ENCODE measurements at regions not wholly inside any gene's neighbourhood (a gene's known extent, or its start where the extent isn't known, plus 50 kb on each side); places are given as distances from the start of the nearest gene placed in this dataset.

DNA sequence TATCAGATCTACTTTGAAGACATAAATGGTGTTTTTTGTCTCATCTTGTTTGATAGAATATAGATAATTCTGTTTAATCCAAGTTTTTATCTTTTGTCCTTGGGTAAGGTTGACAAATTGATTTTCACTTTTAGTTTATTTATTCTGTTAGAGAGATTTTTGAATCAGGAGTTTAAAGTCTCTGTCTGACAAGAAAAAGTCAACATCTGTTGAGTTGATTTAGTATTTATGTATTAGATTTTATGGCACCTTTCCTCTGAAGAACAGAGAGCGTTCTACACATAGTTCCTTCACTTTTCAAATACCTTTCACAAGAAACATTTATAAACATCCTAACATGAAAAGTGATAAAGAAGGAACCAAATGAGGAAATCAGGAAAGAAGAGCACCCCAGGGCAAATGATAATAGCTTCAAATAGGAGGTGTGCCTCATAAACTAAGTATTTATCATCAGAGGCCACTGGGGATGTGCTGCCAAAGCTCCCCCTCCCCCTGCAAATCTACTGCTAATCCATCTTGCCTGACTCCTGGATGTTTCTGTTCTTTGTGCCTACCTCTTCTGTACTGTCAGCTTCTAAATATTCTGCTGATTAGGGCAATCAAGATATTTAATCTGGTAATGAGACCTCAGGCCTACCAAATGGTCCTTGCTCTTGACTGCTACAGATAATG is 457.7 kb upstream of the CHD1 start:
- no peaks in the 10 kb centered on the region for H3K4me1 Mint-ChIP-seq (ENCODE audit: low read depth)
- intact Hi-C loops (cut with micrococcal nuclease) = no loop called here
- H3K27me3 Mint-ChIP-seq = no peaks in the 10 kb centered on the region
- TF ChIP-seq CTCF (IDR thresholded peaks at IDR 0.05) = no peak
- no peak overlapping the region for H3K4me3 Mint-ChIP-seq
- no peaks in the 10 kb centered on the region for H3K36me3 Mint-ChIP-seq (ENCODE audit: low read depth)
- ChIA-PET CTCF (no interaction called here), POLR2A (no interaction called here)
- H3K9me3 Mint-ChIP-seq = peaks cover 9% of the 10 kb centered on the region
- no peak for ATAC-seq
- DNase-seq = no peak
- no peak overlapping the region for H3K27ac Mint-ChIP-seq

- POLR2A ChIA-PET = no interaction called here
- intact Hi-C loops (cut with micrococcal nuclease) = no loop called here
- H3K27me3 Mint-ChIP-seq = no peaks in the 10 kb centered on the region
- no peak for DNase-seq
- no peak for ATAC-seq
- H3K27ac Mint-ChIP-seq = no peak overlapping the region
- no peaks in the 10 kb centered on the region for H3K36me3 Mint-ChIP-seq (ENCODE audit: low read depth)
- no peak for TF ChIP-seq CTCF (IDR thresholded peaks at IDR 0.05)
- H3K4me1 Mint-ChIP-seq (ENCODE audit: low read depth) = no peaks in the 10 kb centered on the region
- CTCF ChIA-PET = no interaction called here
- H3K4me3 Mint-ChIP-seq = no peak overlapping the region
- peaks cover 9% of the 10 kb centered on the region for H3K9me3 Mint-ChIP-seq
These were observed 450.4 kb upstream of the CHD1 start for GRCh38 chr5:99379187-99379586.

- intact Hi-C loops (cut with micrococcal nuclease) = no loop called here
- H3K4me1 Mint-ChIP-seq (ENCODE audit: low read depth) = no peaks in the 10 kb centered on the region
- DNase-seq (no peak), ATAC-seq (no peak)
- H3K36me3 Mint-ChIP-seq (ENCODE audit: low read depth) = no peaks in the 10 kb centered on the region
- no peak overlapping the region for H3K27ac Mint-ChIP-seq
- no peak for TF ChIP-seq CTCF (IDR thresholded peaks at IDR 0.05)
- ChIA-PET CTCF (no interaction called here), POLR2A (no interaction called here)
- H3K9me3 Mint-ChIP-seq = peaks cover 5% of the 10 kb centered on the region
- H3K27me3 Mint-ChIP-seq = no peaks in the 10 kb centered on the region
- H3K4me3 Mint-ChIP-seq = no peak overlapping the region
These were observed 449.6 kb upstream of the CHD1 start for GRCh38 chr5:99378443-99378842.

DNA sequence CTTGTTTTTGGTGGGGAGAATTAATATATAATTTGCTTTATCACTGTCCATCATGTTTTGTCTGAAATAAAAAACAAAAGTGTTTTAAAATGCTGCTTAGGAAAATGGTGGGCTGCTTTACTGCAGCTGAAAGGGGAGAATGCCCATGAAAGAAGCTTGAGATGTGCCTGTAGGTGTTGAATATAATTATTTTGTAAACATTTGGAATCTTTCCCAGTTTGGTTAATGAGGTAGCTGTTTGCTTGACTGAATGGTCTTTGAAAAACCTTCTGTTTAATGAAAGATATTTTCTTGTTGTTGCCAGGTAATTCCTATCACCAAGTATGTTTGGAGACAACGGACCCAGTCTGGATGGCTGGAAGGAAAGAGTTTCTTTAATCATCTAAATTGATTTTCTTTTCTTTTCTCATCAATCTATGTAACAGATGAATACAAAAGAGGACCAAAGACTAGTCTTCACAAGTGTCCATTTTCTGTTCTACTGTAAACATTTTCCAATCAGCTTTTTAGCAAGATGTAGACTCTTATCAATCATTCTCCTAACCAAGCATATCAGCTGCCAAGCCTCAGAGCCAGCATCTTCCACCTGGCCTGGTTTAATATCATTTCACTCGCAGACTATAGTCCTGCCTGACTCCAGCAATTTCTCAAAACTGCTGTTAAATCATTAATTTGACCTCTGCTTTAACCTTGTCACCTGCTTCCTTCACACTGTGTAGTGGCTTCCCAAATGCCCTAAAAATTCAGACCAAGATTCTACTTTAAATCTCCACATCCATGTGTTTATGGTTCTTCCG is 441.2 kb upstream of the CHD1 start:
- Mint-ChIP-seq H3K4me1 (ENCODE audit: low read depth) (no peaks in the 10 kb centered on the region), H3K4me3 (no peak overlapping the region), H3K36me3 (ENCODE audit: low read depth) (no peaks in the 10 kb centered on the region), H3K27ac (no peak overlapping the region), H3K9me3 (peaks cover 1% of the 10 kb centered on the region), H3K27me3 (no peaks in the 10 kb centered on the region)
- ChIA-PET CTCF (no interaction called here), POLR2A (no interaction called here)
- no peak for ATAC-seq
- no peak for TF ChIP-seq CTCF (IDR thresholded peaks at IDR 0.05)
- DNase-seq = no peak
- intact Hi-C loops (cut with micrococcal nuclease) = no loop called here

- ATAC-seq (no peak), DNase-seq (no peak)
- H3K4me3 Mint-ChIP-seq = no peak overlapping the region
- ChIA-PET CTCF (no interaction called here), POLR2A (interaction anchor here (0.6 kb wide), 1 partner anchor 49 kb away, joined by 3 read pairs; no protein-coding TSS in a partner anchor)
- no peaks in the 10 kb centered on the region for H3K27me3 Mint-ChIP-seq
- no peaks in the 10 kb centered on the region for H3K4me1 Mint-ChIP-seq (ENCODE audit: low read depth)
- no peak for TF ChIP-seq CTCF (IDR thresholded peaks at IDR 0.05)
- intact Hi-C loops (cut with micrococcal nuclease) = no loop called here
- H3K9me3 Mint-ChIP-seq = peaks cover 1% of the 10 kb centered on the region
- no peaks in the 10 kb centered on the region for H3K36me3 Mint-ChIP-seq (ENCODE audit: low read depth)
- no peak overlapping the region for H3K27ac Mint-ChIP-seq
These were observed 439.9 kb upstream of the CHD1 start for GRCh38 chr5:99368726-99369125.

Data from activated CD8-positive, alpha-beta T cell treated with anti-CD3 and anti-CD28 coated beads for 36 hours (primary cell).